Activated naive CD4-positive, alpha-beta T cell treated with anti-CD3 and anti-CD28 coated beads, Interleukin-2, amount 50 U/mL, for 24 hours (primary cell): ENCODE measurements at regions not wholly inside any gene's neighbourhood (a gene's known extent, or its start where the extent isn't known, plus 50 kb on each side); places are given as distances from the start of the nearest gene placed in this dataset.
"Not testable (repeated sequence)": the region's sequence is repeated elsewhere in the genome, so short reads cannot be mapped to it uniquely, and the experiment has no call there.

Experiments used
- H3K27ac Mint-ChIP-seq: one replicate; pipeline ENCODE4 v1.8.0; 2021; ENCODE audit warnings: mild to moderate bottlenecking, mixed read lengths
- H3K27me3 Mint-ChIP-seq: one replicate; pipeline ENCODE4 v1.8.0; 2021; ENCODE audit warnings: mixed read lengths
- H3K36me3 Mint-ChIP-seq: one replicate; pipeline ENCODE4 v1.8.0; 2021; ENCODE audit warnings: mixed read lengths
- H3K4me1 Mint-ChIP-seq: one replicate; pipeline ENCODE4 v1.8.0; 2021; ENCODE audit warnings: mixed read lengths
- H3K4me3 Mint-ChIP-seq: one replicate; pipeline ENCODE4 v1.8.0; 2021; ENCODE audit warnings: mild to moderate bottlenecking, mixed read lengths
- H3K9me3 Mint-ChIP-seq: one replicate; pipeline ENCODE4 v1.8.0; 2021; ENCODE audit warnings: mixed read lengths

DNA sequence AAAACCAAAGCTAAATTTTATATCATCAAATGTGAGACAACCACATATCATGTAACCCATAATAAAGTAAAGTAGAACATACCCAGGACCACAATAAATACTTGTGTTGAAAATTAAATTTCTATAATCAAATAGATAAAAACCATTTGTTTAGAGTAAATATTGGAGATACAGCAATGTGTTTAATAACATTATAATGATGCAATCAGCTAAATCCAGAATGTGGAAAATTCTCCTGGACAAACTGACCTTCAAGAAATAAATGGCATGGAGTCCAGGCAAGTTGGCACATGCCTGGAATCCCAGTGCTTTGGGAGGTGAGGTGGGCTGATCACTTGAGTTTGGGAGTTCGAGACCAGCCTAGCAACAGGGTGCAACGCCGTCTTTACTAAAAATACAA lies 84.0 kb downstream of the GPX5 start:
- Mint-ChIP-seq H3K4me3 (no peak overlapping the region), H3K36me3 (no peaks in the 10 kb centered on the region), H3K27ac (no peak overlapping the region), H3K27me3 (peaks cover 50% of the 10 kb centered on the region), H3K9me3 (peaks cover 4% of the 10 kb centered on the region), H3K4me1 (peaks cover 12% of the 10 kb centered on the region)

GRCh38 chr6:28615616-28615954 lies 89.9 kb downstream of the GPX5 start:
- H3K4me3 Mint-ChIP-seq: no peak overlapping the region
- no peaks in the 10 kb centered on the region for H3K36me3 Mint-ChIP-seq
- peaks cover 47% of the 10 kb centered on the region for H3K27me3 Mint-ChIP-seq
- no peaks in the 10 kb centered on the region for H3K4me1 Mint-ChIP-seq
- H3K27ac Mint-ChIP-seq: no peak overlapping the region
- H3K9me3 Mint-ChIP-seq: peaks cover 4% of the 10 kb centered on the region

DNA sequence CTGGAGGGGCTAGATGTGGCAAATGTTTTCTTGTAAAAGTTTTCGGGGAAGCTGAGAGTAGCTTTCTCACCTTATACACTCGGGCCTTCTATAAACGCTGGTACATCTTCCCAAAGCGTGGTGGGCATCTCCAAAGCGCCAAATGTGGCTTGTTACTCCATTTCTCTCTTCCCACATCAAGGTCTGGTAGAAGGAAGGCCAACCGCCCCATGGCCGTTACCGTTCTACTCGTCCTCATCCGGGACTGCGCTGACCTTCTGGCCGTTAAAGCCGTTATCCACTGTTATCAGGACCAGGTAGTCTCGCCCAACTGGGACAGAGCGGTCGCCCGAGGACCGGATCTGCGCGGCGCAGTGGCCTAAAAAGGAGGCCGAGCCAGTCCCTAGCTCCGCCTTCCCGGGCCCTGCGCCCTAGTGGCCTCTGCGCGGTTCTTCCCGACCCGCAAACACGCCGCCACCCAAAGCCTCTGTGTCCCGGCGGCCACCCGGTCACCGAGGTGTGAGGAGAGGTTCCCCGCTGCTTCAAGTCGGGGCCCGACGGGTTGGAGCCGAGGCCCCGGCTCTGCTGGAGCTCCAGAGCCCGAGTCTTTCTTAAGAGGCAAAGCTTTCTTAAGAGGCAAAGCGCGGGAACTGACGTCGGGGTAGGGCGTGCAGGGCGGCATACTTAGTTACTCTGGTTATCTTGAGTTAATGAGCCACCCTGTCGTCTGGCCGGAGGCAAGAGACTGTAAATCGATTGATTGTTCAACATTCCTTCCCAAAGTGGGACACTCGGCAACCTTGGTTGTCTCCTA lies 90.5 kb downstream of the GPX5 start:
- Mint-ChIP-seq H3K27me3 (peaks cover 52% of the 10 kb centered on the region), H3K36me3 (no peaks in the 10 kb centered on the region), H3K27ac (no peak overlapping the region), H3K4me1 (no peaks in the 10 kb centered on the region), H3K4me3 (no peak overlapping the region), H3K9me3 (peaks cover 4% of the 10 kb centered on the region)

- no peaks in the 10 kb centered on the region for H3K9me3 Mint-ChIP-seq
- no peaks in the 10 kb centered on the region for H3K4me1 Mint-ChIP-seq
- H3K4me3 Mint-ChIP-seq: no peak overlapping the region
- no peak overlapping the region for H3K27ac Mint-ChIP-seq
- H3K27me3 Mint-ChIP-seq: peaks cover 40% of the 10 kb centered on the region
- H3K36me3 Mint-ChIP-seq: no peaks in the 10 kb centered on the region
Measured at GRCh38 chr6:28618898-28619555, 93.3 kb downstream of the GPX5 start.

- not testable (repeated sequence) for H3K36me3 Mint-ChIP-seq, H3K4me3 Mint-ChIP-seq, H3K9me3 Mint-ChIP-seq, H3K4me1 Mint-ChIP-seq, H3K27ac Mint-ChIP-seq
- peaks cover 29% of the 10 kb centered on the region for H3K27me3 Mint-ChIP-seq
Measured at GRCh38 chr6:28621268-28621667, 95.6 kb downstream of the GPX5 start.

DNA sequence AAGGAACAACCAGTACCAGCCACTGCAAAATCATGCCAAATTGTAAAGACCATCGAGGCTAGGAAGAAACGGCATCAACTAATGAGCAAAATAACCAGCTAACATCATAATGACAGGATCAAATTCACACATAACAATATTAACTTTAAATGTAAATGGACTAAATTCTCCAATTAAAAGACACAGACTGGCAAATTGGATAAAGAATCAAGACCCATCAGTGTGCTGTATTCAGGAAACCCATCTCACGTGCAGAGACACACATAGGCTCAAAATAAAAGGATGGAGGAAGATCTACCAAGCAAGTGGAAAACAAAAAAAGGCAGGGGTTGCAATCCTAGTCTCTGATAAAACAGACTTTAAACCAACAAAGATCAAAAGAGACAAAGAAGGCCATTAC lies 97.6 kb downstream of the GPX5 start:
- H3K36me3 Mint-ChIP-seq, H3K4me1 Mint-ChIP-seq, H3K27ac Mint-ChIP-seq, H3K9me3 Mint-ChIP-seq, H3K4me3 Mint-ChIP-seq: not testable (repeated sequence)
- peaks cover 27% of the 10 kb centered on the region for H3K27me3 Mint-ChIP-seq

GRCh38 chr6:28626386-28626785 lies 100.7 kb downstream of the GPX5 start:
- H3K4me1 Mint-ChIP-seq, H3K4me3 Mint-ChIP-seq: not testable (repeated sequence)

GRCh38 chr6:28632326-28632851 lies 106.7 kb downstream of the GPX5 start:
- no peak overlapping the region for H3K4me3 Mint-ChIP-seq
- peaks cover 7% of the 10 kb centered on the region for H3K9me3 Mint-ChIP-seq
- peaks cover 65% of the 10 kb centered on the region for H3K27me3 Mint-ChIP-seq
- peaks cover 10% of the 10 kb centered on the region for H3K4me1 Mint-ChIP-seq
- H3K27ac Mint-ChIP-seq: no peak overlapping the region
- H3K36me3 Mint-ChIP-seq: peaks cover 4% of the 10 kb centered on the region

More at GRCh38 chr6:28626386-28626785, 100.7 kb downstream of the GPX5 start:
- peaks cover 20% of the 10 kb centered on the region for H3K27me3 Mint-ChIP-seq
- H3K27ac Mint-ChIP-seq, H3K36me3 Mint-ChIP-seq, H3K9me3 Mint-ChIP-seq: not testable (repeated sequence)

DNA sequence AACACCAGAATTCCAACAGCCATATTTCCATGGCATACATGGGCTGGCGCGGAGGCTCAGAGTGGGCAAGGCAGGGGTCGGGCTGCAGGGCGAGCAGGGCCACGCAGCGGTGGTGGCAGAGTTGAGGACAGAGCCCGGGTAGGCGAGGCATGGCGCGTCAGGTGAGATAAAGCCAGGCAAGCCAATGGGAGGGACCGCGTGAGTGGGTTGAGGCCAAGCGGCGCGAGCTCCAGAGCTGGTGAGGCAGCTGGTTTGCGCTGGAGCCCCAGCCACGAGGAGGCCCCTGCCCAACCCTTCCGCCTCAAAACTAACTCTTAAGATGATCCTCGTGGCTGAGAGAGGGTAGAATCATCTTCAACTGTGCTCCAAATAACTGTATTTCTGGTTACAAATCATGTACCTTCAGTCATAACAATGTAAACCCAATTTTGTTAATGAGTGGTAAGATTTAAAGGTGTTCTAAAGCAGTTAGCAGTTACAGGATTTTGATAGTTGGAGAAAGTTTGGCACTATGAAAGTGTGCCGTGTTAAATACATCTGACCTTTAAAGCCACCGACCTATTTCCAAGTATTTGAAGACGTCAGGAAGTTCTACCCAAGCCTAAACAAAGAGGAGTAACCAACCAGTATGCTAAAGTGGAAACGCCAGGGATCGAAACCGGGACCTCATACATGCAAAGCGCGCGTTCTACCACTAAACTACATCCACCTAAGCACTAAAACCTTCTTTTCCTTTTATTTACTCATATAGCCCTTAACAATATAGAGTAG lies 107.9 kb downstream of the GPX5 start:
- H3K9me3 Mint-ChIP-seq: peaks cover 7% of the 10 kb centered on the region
- H3K4me3 Mint-ChIP-seq: no peak overlapping the region
- no peak overlapping the region for H3K27ac Mint-ChIP-seq
- peaks cover 71% of the 10 kb centered on the region for H3K27me3 Mint-ChIP-seq
- H3K4me1 Mint-ChIP-seq: peaks cover 10% of the 10 kb centered on the region
- H3K36me3 Mint-ChIP-seq: peaks cover 4% of the 10 kb centered on the region

- H3K9me3 Mint-ChIP-seq: peaks cover 7% of the 10 kb centered on the region
- peaks cover 10% of the 10 kb centered on the region for H3K4me1 Mint-ChIP-seq
- H3K4me3 Mint-ChIP-seq: no peak overlapping the region
- peaks cover 77% of the 10 kb centered on the region for H3K27me3 Mint-ChIP-seq
- H3K36me3 Mint-ChIP-seq: peaks cover 4% of the 10 kb centered on the region
- H3K27ac Mint-ChIP-seq: no peak overlapping the region
Measured at GRCh38 chr6:28634411-28634760, 108.7 kb downstream of the GPX5 start.

DNA sequence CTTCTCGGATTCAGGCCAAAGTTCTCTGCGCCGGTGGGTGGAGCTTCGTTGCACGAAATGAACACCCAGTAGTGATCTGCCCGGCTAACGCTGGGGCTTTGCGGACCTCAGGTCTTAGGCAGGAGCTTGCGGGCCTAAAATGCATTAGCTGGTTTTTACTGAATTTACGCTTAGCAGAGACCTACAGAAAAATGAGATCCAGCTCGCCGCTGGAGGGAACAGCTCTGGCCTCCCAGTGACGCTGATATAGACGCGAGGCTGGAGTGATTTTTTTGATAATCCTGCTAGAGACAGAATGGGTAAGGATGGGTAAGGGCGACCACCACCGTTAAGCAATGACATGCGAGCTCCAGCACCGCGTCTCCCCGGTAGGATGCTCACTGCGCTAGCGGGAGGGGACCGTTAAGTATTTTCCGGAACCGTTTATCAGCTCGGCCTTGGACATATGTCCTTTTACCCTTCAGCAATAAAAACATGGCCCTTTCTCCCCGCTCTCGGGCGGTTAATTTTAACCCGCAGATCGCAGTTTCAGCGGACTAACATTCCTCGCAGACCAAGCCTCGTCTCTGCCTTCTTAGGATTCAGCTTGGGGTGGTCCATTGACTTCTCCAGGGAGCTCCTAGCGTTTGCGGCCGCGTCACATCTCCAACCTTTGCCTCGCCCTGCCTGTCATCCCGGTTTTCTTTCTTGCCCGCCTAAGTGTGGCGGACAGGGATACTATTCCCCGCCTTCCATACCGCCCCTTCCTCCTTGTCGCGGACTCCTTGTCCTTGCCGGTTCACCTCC lies 109.3 kb downstream of the GPX5 start:
- Mint-ChIP-seq H3K36me3 (peaks cover 4% of the 10 kb centered on the region), H3K27me3 (peaks cover 77% of the 10 kb centered on the region), H3K4me3 (no peak overlapping the region), H3K27ac (no peak overlapping the region), H3K4me1 (peaks cover 10% of the 10 kb centered on the region), H3K9me3 (peaks cover 7% of the 10 kb centered on the region)

DNA sequence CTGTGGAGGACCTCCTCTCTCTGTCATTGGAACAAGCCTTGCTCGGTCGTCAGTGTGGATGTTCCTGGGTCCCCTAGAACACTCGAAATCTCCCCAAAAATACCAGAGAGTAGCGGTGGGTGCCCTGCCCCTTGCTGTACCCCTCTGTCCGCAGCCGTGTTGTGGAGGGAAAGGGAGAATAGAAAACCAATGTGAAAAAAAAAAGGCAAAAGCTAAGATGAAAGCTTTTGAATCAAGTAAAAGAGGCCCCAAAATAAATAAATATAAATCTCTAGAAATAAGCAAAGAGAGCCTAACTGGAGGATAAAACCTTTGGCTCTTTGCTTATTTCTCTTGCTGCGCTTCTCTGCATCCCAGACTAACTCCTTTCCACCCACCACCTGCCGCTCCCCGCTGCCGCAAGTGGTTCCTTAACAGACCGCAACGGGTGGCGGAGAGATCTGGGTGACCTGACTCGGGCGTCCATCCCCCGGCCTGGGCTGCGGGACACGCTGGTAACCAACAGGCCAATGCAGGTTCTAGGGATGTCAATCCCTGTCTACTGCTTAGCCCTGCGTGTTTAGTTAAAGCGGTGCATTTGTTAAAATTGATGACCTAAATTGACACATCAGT lies 110.0 kb downstream of the GPX5 start:
- H3K4me3 Mint-ChIP-seq: no peak overlapping the region
- H3K27ac Mint-ChIP-seq: no peak overlapping the region
- peaks cover 7% of the 10 kb centered on the region for H3K9me3 Mint-ChIP-seq
- H3K36me3 Mint-ChIP-seq: peaks cover 4% of the 10 kb centered on the region
- H3K27me3 Mint-ChIP-seq: peaks cover 72% of the 10 kb centered on the region
- peaks cover 10% of the 10 kb centered on the region for H3K4me1 Mint-ChIP-seq

DNA sequence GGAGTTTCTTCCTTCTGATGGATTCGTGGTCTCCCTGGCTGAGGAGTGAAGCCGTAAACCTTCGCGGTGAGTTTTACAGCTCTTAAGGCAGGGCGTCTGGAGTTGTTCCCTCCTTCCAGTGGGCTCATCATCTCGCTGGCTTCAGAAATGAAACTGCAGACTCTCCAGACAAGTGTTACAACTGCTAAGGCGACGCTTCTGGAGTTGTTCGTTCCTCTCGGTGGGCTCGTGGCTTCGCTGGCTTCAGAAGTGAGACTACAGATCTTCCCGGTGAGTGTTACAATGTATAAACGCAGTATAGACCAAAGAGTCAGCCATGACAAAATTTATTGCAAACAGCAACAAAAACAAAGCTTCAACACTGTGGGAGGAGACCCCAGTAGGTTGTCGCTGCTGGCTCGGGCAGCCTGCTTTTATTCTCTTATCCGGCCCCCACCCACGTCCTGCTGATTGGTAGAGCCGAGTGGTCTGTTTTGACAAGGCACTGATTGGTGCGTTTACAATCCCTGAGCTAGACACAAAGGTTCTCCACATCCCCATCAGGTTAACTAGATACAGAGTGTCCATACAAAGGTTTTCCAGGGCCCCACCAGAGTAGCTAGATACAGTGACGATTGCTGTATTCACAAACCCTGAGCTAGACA lies 113.2 kb downstream of the GPX5 start:
- Mint-ChIP-seq H3K27me3 (peaks cover 58% of the 10 kb centered on the region), H3K27ac (no peak overlapping the region), H3K4me3 (no peak overlapping the region), H3K9me3 (peaks cover 4% of the 10 kb centered on the region), H3K4me1 (peaks cover 10% of the 10 kb centered on the region), H3K36me3 (peaks cover 2% of the 10 kb centered on the region)

- not testable (repeated sequence) for H3K9me3 Mint-ChIP-seq, H3K4me3 Mint-ChIP-seq, H3K4me1 Mint-ChIP-seq, H3K27ac Mint-ChIP-seq, H3K36me3 Mint-ChIP-seq
- peaks cover 56% of the 10 kb centered on the region for H3K27me3 Mint-ChIP-seq
Measured at GRCh38 chr6:28639445-28640290, 114.0 kb downstream of the GPX5 start.
